ENCODE measurements at regions not wholly inside any gene's neighbourhood (a gene's known extent, or its start where the extent isn't known, plus 50 kb on each side); places are given as distances from the start of the nearest gene placed in this dataset.

DNA sequence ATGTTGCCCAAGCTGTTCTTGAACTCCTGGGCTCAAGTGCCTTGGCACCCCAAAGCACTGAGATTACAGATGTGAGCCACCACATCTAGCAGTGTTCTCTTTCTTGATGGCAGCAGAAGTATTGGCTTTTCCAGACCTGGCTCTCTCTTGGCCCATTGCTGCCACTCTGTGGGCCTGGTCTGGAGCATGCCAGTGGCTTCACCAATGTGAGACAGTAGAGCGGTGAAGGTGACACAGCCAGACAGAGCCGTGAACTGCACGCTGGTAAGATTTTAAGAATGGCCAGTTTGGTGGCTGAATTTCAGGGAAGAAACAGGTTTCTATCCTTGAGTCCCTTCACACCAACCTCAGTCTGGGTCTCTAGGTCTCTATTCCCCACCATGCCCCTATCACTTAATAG, 552.7 kb upstream of the NRP1 start:
- WGBS, 2 experiments, result 94 to 97% methylated on average over 3 of the region's 3 CpGs
- Histone ChIP-seq H3K27ac (ENCODE audit: insufficient read depth, low read depth, low read length, poor library complexity, severe bottlenecking) (no peak overlapping the region), H3K36me3 (ENCODE audit: control insufficient read depth, insufficient read depth, low read length) (no peaks in the 10 kb centered on the region), H3K4me1 (ENCODE audit: control insufficient read depth, insufficient read depth, low read length) (no peaks in the 10 kb centered on the region), H3K27me3 (ENCODE audit: control insufficient read depth, insufficient read depth, low read length, poor library complexity, severe bottlenecking) (no peaks in the 10 kb centered on the region), H3K4me3 (ENCODE audit: insufficient read depth, low read depth, low read length) (no peak overlapping the region), H3K9me3 (ENCODE audit: control insufficient read depth, low read length) (no peaks in the 10 kb centered on the region)

DNA sequence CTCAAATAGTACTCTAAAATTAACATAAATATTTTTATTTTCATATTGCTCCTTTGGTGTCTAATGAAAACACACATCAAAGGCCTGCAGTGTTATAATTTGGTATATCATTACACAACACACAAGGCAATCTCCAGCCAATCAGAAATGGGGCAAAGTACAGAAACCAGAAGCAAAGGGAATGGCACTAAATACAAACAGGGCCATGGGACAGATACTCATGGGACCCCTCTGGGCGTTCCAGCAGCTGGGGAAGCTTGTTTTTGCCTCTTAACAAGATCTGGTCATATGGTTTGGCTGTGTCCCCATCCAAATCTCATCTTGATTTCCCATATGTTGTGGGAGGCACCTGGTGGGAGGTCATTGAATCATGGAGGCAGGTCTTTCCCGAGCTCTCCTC, 551.8 kb upstream of the NRP1 start:
- no peaks in the 10 kb centered on the region for H3K36me3 ChIP-seq (ENCODE audit: control insufficient read depth, insufficient read depth, low read length)
- no peak overlapping the region for H3K4me3 ChIP-seq (ENCODE audit: insufficient read depth, low read depth, low read length)
- no peaks in the 10 kb centered on the region for H3K27me3 ChIP-seq (ENCODE audit: control insufficient read depth, insufficient read depth, low read length, poor library complexity, severe bottlenecking)
- H3K27ac ChIP-seq (ENCODE audit: insufficient read depth, low read depth, low read length, poor library complexity, severe bottlenecking), result no peak overlapping the region
- no peaks in the 10 kb centered on the region for H3K4me1 ChIP-seq (ENCODE audit: control insufficient read depth, insufficient read depth, low read length)
- H3K9me3 ChIP-seq (ENCODE audit: control insufficient read depth, low read length), result no peaks in the 10 kb centered on the region
- WGBS, 2 experiments, result 88 to 93% methylated on average over 2 of the region's 2 CpGs

DNA sequence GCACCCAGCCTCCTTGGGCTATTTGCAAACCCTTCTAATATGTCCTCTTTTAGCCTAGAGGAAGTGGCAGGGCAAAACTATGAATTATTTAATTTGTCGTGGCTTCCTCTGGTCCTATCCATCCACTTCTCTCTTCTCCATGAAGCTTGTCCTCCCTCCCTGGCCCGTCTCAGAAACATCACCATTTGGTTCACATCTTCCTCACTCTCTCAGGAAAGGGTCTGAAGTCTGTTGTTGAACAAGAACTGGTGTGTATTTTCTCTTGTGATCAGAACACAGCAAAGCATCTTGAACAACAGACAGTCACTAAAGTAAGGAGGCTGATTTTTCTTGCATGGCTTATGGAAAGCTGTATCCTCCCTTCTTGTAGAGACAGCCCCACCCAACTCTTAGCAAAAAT, 550.1 kb upstream of the NRP1 start:
- Histone ChIP-seq H3K9me3 (ENCODE audit: control insufficient read depth, low read length) (no peaks in the 10 kb centered on the region), H3K36me3 (ENCODE audit: control insufficient read depth, insufficient read depth, low read length) (no peaks in the 10 kb centered on the region), H3K27me3 (ENCODE audit: control insufficient read depth, insufficient read depth, low read length, poor library complexity, severe bottlenecking) (no peaks in the 10 kb centered on the region), H3K4me3 (ENCODE audit: insufficient read depth, low read depth, low read length) (no peak overlapping the region), H3K27ac (ENCODE audit: insufficient read depth, low read depth, low read length, poor library complexity, severe bottlenecking) (no peak overlapping the region), H3K4me1 (ENCODE audit: control insufficient read depth, insufficient read depth, low read length) (no peaks in the 10 kb centered on the region)
- 89 to 100% methylated on average over 2 of the region's 2 CpGs for WGBS, 2 experiments

DNA sequence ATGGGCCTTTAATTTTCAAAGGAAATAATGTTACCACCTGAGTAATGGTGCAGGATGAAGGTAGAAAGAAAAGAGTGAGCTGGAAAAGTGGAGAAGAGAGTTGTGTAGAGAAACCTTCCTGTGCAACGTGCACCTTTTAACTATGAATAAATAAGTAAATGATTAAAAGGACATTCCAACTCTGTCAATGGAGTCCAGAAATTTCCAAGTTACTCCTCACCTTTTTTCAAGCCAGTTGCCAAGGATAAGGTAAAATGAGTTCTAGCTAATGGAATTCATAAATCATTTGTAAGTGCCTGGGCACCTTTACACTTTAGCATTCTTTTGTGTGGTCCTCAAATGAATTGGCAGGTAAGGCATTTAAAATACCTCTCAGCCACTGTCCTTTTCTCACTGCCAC, 549.4 kb upstream of the NRP1 start:
- H3K4me3 ChIP-seq (ENCODE audit: insufficient read depth, low read depth, low read length), result no peak overlapping the region
- 80% methylated on average over 1 of the region's 1 CpG; no CpG with 5 or more reads in 1 of the 2 experiments for WGBS, 2 experiments
- H3K36me3 ChIP-seq (ENCODE audit: control insufficient read depth, insufficient read depth, low read length), result no peaks in the 10 kb centered on the region
- no peaks in the 10 kb centered on the region for H3K9me3 ChIP-seq (ENCODE audit: control insufficient read depth, low read length)
- no peaks in the 10 kb centered on the region for H3K4me1 ChIP-seq (ENCODE audit: control insufficient read depth, insufficient read depth, low read length)
- no peaks in the 10 kb centered on the region for H3K27me3 ChIP-seq (ENCODE audit: control insufficient read depth, insufficient read depth, low read length, poor library complexity, severe bottlenecking)
- no peak overlapping the region for H3K27ac ChIP-seq (ENCODE audit: insufficient read depth, low read depth, low read length, poor library complexity, severe bottlenecking)

DNA sequence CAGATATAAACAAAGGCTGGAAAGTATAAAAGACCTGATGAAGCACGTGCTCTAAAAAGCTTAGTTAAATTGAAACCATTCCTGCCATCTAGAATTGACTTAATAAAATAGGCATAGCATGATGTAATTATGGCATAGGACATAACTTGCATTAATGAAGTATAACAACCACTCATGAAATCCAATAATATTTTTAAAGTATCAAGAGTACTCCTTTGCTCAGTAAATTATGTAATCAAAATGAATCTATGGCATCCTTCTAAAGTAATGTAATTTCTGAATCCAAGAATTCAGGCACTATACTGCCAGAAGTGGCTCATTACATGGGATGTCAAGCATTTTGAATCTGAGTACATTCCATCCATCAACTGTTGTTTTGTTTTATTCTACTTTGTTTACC, 548.5 kb upstream of the NRP1 start:
- H3K4me1 ChIP-seq (ENCODE audit: control insufficient read depth, insufficient read depth, low read length), result no peaks in the 10 kb centered on the region
- H3K27me3 ChIP-seq (ENCODE audit: control insufficient read depth, insufficient read depth, low read length, poor library complexity, severe bottlenecking), result no peaks in the 10 kb centered on the region
- H3K36me3 ChIP-seq (ENCODE audit: control insufficient read depth, insufficient read depth, low read length), result no peaks in the 10 kb centered on the region
- no peak overlapping the region for H3K27ac ChIP-seq (ENCODE audit: insufficient read depth, low read depth, low read length, poor library complexity, severe bottlenecking)
- no peak overlapping the region for H3K4me3 ChIP-seq (ENCODE audit: insufficient read depth, low read depth, low read length)
- WGBS, 2 experiments, result 71 to 93% methylated on average over 1 of the region's 1 CpG
- no peaks in the 10 kb centered on the region for H3K9me3 ChIP-seq (ENCODE audit: control insufficient read depth, low read length)

DNA sequence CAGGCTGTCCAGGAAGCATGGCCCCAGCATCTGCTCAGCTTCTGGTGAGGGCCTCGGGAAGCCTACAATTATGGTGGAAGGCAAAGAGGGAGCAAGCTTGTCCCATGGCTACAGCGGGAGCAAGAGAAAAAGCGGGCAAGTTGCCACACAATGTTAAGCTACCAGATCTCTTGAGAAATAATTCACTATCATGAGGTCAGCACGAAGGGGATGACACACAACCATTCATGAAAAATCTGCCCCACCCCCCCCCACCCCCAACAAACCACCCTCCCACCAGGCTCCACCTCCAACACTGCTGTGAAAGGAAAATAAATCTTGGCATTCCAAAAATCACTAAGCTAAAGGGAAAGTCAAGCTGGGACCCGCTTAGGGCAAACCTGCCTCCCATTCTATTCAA, 545.8 kb upstream of the NRP1 start:
- H3K27ac ChIP-seq (ENCODE audit: insufficient read depth, low read depth, low read length, poor library complexity, severe bottlenecking), result no peak overlapping the region
- no peak overlapping the region for H3K4me3 ChIP-seq (ENCODE audit: insufficient read depth, low read depth, low read length)
- no peaks in the 10 kb centered on the region for H3K9me3 ChIP-seq (ENCODE audit: control insufficient read depth, low read length)
- H3K4me1 ChIP-seq (ENCODE audit: control insufficient read depth, insufficient read depth, low read length), result peaks cover 8% of the 10 kb centered on the region
- H3K27me3 ChIP-seq (ENCODE audit: control insufficient read depth, insufficient read depth, low read length, poor library complexity, severe bottlenecking), result no peaks in the 10 kb centered on the region
- H3K36me3 ChIP-seq (ENCODE audit: control insufficient read depth, insufficient read depth, low read length), result no peaks in the 10 kb centered on the region
- 90 to 93% methylated on average over 4 to 5 of the region's 5 CpGs for WGBS, 2 experiments

DNA sequence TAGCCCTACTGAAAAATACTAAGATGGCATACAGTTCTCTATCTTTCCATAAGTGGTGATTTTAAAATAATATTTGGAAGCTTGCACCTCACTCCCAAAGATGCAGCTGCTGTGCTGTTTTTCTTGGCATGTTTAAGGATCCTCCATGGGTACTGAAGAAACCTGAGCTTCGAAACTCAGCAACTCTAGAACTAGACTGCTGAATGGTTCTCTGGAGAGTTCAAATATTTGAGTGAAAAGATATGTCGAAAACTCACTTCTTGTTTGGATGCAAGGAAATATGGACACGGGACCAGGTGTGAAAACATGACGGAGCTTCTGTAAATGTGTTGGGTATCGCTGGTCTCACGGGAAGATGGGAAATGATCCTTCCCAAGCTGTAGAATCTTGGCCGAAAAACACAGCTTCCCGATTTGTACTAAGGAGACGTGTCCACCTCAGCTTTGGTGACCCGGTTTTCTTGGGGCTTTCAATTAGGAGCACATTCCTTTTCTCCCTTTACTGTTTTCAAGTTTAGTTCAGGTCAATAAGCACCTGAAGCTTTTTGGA, 543.8 kb upstream of the NRP1 start:
- 93 to 94% methylated on average over 10 of the region's 10 CpGs for WGBS, 2 experiments
- no peaks in the 10 kb centered on the region for H3K9me3 ChIP-seq (ENCODE audit: control insufficient read depth, low read length)
- H3K36me3 ChIP-seq (ENCODE audit: control insufficient read depth, insufficient read depth, low read length), result no peaks in the 10 kb centered on the region
- H3K4me1 ChIP-seq (ENCODE audit: control insufficient read depth, insufficient read depth, low read length), result peaks cover 8% of the 10 kb centered on the region
- H3K27me3 ChIP-seq (ENCODE audit: control insufficient read depth, insufficient read depth, low read length, poor library complexity, severe bottlenecking), result no peaks in the 10 kb centered on the region
- no peak overlapping the region for H3K27ac ChIP-seq (ENCODE audit: insufficient read depth, low read depth, low read length, poor library complexity, severe bottlenecking)
- H3K4me3 ChIP-seq (ENCODE audit: insufficient read depth, low read depth, low read length), result no peak overlapping the region

DNA sequence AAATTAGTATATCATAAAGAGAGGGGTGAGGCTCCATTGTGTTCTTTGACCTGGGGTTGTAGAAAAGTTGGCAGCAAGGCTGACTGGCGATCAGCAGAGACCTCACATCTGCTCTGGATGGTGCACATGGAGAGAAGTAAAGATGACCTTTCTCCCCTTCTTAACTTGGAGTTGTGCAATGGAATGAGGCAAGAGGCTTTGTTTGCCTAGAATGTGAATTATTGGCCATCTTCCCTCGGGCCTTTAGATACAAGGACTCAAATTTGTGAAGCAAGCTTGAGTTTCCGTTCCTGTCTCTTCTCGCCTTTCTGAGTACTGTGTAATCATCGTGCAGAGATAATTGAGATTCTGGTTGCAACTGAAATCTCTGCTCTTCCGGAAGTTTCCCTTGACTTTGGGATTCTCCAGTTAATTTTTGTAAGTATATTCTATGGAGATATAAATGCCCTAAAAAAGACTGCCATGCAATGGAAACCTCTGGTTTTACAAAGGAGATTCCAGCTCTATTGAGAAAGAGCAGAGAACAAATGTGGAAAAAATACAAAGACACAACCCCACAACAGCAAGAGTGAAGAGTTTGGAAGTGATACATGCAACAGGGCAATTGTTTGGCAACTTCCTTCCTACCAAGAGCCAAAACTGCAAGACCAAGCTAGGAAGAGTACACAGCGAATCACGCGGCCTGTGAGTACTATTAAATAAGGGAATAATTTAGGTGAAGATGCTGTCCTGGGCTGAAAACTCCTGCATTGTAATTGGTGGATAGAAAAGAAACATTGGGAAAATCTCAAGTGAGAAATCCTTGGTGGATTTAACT, 542.3 kb upstream of the NRP1 start:
- Histone ChIP-seq H3K27me3 (ENCODE audit: control insufficient read depth, insufficient read depth, low read length, poor library complexity, severe bottlenecking) (no peaks in the 10 kb centered on the region), H3K27ac (ENCODE audit: insufficient read depth, low read depth, low read length, poor library complexity, severe bottlenecking) (no peak overlapping the region), H3K4me3 (ENCODE audit: insufficient read depth, low read depth, low read length) (no peak overlapping the region), H3K9me3 (ENCODE audit: control insufficient read depth, low read length) (no peaks in the 10 kb centered on the region), H3K4me1 (ENCODE audit: control insufficient read depth, insufficient read depth, low read length) (peaks cover 8% of the 10 kb centered on the region), H3K36me3 (ENCODE audit: control insufficient read depth, insufficient read depth, low read length) (no peaks in the 10 kb centered on the region)
- WGBS, 2 experiments, result 94 to 96% methylated on average over 9 of the region's 9 CpGs

DNA sequence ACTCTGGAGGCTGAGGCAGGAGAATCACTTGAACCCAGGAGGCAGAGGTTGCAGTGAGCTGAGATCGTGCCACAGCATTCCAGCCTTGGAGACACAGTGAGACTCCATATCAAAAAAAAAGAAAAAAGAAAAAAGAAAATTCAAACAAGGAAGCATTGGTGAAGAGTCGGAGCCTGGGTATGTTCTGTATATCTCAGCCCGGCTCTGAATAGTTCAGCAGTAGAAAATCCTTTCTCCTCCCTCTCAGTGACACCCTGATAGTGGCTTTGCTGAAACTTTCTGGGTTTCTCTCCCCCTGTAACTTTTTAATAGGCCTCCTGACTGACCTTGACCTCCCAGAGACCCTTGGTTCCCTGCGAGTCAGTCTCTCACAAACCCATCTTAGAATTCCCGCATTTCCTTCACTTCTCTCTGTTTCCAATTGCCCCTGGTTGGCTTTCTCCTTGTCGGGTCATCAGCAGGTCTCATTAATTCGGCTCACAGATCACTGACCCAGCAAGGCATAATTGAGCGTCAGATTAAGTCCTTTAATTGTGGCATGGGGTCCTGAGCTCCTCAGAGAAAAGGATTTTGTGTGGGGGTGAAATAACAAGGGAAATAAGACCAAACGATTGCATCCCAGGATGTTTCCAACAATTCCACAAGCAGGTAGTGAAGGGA, 541.6 kb upstream of the NRP1 start:
- no peaks in the 10 kb centered on the region for H3K36me3 ChIP-seq (ENCODE audit: control insufficient read depth, insufficient read depth, low read length)
- H3K27ac ChIP-seq (ENCODE audit: insufficient read depth, low read depth, low read length, poor library complexity, severe bottlenecking), result no peak overlapping the region
- peaks cover 8% of the 10 kb centered on the region for H3K4me1 ChIP-seq (ENCODE audit: control insufficient read depth, insufficient read depth, low read length)
- H3K4me3 ChIP-seq (ENCODE audit: insufficient read depth, low read depth, low read length), result no peak overlapping the region
- H3K9me3 ChIP-seq (ENCODE audit: control insufficient read depth, low read length), result no peaks in the 10 kb centered on the region
- WGBS, 2 experiments, result 86 to 90% methylated on average over 9 of the region's 9 CpGs
- no peaks in the 10 kb centered on the region for H3K27me3 ChIP-seq (ENCODE audit: control insufficient read depth, insufficient read depth, low read length, poor library complexity, severe bottlenecking)

DNA sequence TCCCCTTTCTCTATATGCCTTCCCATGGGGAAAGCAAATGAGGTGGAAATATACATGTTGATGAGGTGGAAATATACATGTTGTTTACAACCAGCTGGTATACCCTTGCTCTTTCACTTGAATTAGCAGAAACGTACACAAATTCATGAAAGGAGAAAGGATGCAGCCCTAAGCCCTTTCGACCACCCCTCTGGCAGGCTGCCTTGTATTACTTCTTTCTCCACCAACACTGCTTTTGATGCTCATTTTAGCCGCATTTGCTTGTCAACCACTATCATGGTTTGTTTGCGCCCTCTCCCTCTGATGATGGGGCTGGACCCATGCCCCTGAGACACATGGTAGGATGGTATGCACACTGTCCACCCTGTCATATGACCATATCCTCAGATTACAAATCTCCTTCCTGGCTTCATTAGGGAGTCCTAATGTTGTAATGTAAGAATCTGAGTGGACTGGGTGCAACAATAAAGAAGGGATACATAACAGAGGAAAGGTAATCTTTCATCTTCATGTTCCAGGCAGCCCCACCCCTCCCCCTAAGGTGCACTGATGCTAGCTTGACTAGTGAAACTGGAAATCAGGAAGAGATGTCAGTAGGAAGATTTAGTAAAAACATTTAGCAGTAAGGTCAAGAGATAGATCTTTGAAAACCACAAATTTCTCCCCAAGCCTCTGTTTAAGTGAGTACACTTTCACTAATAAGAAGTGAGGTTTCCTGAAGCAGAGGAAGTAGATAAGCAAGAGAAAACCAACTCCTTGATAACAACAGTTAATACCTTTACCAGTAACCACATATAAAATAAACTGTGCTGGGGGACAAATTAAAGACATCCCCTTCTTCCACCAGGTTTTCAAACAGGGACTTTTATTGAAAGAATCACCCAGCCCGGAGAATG, 536.8 kb upstream of the NRP1 start:
- no peak overlapping the region for H3K27ac ChIP-seq (ENCODE audit: insufficient read depth, low read depth, low read length, poor library complexity, severe bottlenecking)
- WGBS, 2 experiments, result 92 to 94% methylated on average over 5 of the region's 5 CpGs
- no peaks in the 10 kb centered on the region for H3K9me3 ChIP-seq (ENCODE audit: control insufficient read depth, low read length)
- no peaks in the 10 kb centered on the region for H3K27me3 ChIP-seq (ENCODE audit: control insufficient read depth, insufficient read depth, low read length, poor library complexity, severe bottlenecking)
- H3K4me3 ChIP-seq (ENCODE audit: insufficient read depth, low read depth, low read length), result no peak overlapping the region
- no peaks in the 10 kb centered on the region for H3K36me3 ChIP-seq (ENCODE audit: control insufficient read depth, insufficient read depth, low read length)
- H3K4me1 ChIP-seq (ENCODE audit: control insufficient read depth, insufficient read depth, low read length), result peaks cover 3% of the 10 kb centered on the region

Data from ectodermal cell (in vitro differentiated cells).